Activated CD8-positive, alpha-beta T cell treated with anti-CD3 and anti-CD28 coated beads for 36 hours (primary cell): ENCODE measurements at regions not wholly inside any gene's neighbourhood (a gene's known extent, or its start where the extent isn't known, plus 50 kb on each side); places are given as distances from the start of the nearest gene placed in this dataset.

Source experiments
- ATAC-seq: fragments of 200-7000 bp; cut with Tn5 transposase; one replicate; pipeline ENCODE4 v1.10.0; 2021; ENCODE audit warnings: mild to moderate bottlenecking, moderate library complexity
- CTCF ChIA-PET: fragments of 350-600 bp; sonication (Branson Sonifier 250); formaldehyde crosslinking; loops from one replicate; lab custom pipeline; 2021; ENCODE audit warnings: antibody characterized with exemption; lab: Charles Lee
- POLR2A ChIA-PET: fragments of 350-600 bp; sonication (Branson Sonifier 250); formaldehyde crosslinking; loops from one replicate; lab custom pipeline; 2021; ENCODE audit warnings: antibody characterized with exemption; lab: Charles Lee
- DNase-seq: peaks from one replicate; pipeline ENCODE4 v3.0.0-alpha.2; 2020
- H3K27ac Mint-ChIP-seq: one replicate; pipeline ENCODE4 v1.8.0; 2021; ENCODE audit warnings: mild to moderate bottlenecking, mixed read lengths
- H3K27me3 Mint-ChIP-seq: one replicate; pipeline ENCODE4 v1.8.0; 2021; ENCODE audit warnings: mixed read lengths
- H3K36me3 Mint-ChIP-seq: one replicate; pipeline ENCODE4 v1.8.0; 2021; ENCODE audit warnings: low read depth, mixed read lengths
- H3K4me1 Mint-ChIP-seq: one replicate; pipeline ENCODE4 v1.8.0; 2021; ENCODE audit warnings: low read depth, mixed read lengths
- H3K4me3 Mint-ChIP-seq: one replicate; pipeline ENCODE4 v1.8.0; 2021; ENCODE audit warnings: mild to moderate bottlenecking, moderate library complexity, mixed read lengths
- H3K9me3 Mint-ChIP-seq: one replicate; pipeline ENCODE4 v1.8.0; 2021; ENCODE audit warnings: mixed read lengths
- CTCF ChIP-seq: fragments of 200-600 bp; IDR thresholded peaks from one replicate; pipeline ENCODE4 v1.8.0; 2022; ENCODE audit warnings: antibody characterized with exemption, mild to moderate bottlenecking
- intact Hi-C: fragments of 100-400 bp; cut with micrococcal nuclease; formaldehyde crosslinking; loops from one replicate; pipeline ENCODE4 v1.10.0; 2022

DNA sequence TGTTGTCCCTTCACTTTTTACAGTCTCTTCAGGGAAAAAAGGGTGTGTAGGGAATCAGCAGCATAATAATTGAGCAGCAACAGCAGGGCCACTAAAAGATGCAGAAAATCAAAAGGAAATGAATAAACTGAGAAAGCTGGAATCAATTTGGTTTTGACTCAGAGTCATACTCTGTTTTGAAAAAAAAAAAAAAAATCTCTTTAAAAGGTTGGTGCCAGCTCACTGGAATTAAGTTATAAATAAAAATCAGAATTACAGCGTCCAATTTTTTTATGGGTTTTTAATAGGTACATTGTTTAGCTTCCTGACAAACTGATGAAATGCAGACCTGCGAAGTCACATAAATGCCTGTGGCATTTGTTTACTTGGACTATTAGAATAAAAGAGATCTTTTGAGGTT is 231.9 kb downstream of the COG6 start:
- H3K9me3 Mint-ChIP-seq = peaks cover 17% of the 10 kb centered on the region
- peaks cover 10% of the 10 kb centered on the region for H3K36me3 Mint-ChIP-seq
- no peak for ATAC-seq
- DNase-seq = no peak
- no peaks in the 10 kb centered on the region for H3K27me3 Mint-ChIP-seq
- no peak overlapping the region for H3K27ac Mint-ChIP-seq
- TF ChIP-seq CTCF = no peak
- H3K4me3 Mint-ChIP-seq = no peak overlapping the region
- ChIA-PET CTCF (interaction anchor here (1.4 to 1.6 kb wide), 2 partner anchors 15 to 55 kb away, joined by 3 to 4 read pairs; no protein-coding TSS in a partner anchor), POLR2A (no interaction called here)
- intact Hi-C loops = no loop called here
- H3K4me1 Mint-ChIP-seq = peaks cover 8% of the 10 kb centered on the region

DNA sequence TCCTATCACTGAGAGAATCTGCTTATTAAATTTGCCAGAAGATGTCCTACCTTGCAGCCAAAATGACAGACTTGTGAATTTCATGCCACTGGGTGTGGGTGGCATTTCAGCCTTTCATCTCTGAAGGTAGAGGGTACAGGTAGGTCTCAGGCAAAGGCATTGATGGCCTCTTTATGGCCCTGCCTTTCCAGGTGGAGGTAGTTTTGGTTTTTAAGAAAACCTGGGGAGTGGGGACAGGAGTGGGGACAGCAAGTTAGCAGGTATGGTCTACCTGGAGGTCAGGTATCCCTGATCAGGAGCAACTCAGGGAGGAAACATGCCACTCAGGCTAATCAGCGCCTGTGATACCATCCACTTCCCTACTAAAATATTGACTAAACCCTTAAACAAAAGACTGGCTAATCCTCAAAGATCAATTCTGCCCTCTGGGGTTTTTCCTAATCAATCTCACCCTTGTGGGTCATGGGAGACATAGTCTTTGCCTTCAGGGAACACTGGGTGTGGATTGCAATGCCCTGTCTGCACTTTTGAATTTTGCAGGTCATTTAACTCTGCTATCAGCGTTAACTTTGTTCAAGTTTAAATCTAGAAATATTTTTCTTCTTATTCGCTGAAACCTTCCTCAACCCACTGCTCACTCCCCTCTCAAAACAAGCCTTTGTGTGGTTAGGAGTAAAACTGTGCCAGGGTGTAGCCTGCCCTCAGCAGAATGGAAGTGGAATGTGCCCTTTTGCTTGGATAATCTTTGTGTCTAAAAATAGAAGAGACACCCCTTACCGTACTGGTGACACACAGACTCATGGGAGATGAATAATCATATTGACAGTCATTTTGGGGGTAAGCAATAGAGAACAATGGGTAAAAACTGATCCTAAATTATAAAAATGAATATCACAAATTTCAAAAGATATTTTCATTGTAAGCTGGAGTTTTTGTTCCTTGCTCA is 233.7 kb downstream of the COG6 start:
- peaks cover 4% of the 10 kb centered on the region for H3K36me3 Mint-ChIP-seq
- no peak overlapping the region for H3K27ac Mint-ChIP-seq
- peaks cover 18% of the 10 kb centered on the region for H3K4me1 Mint-ChIP-seq
- no peak for DNase-seq
- ChIA-PET POLR2A (no interaction called here), CTCF (no interaction called here)
- ATAC-seq = no peak
- intact Hi-C loops = no loop called here
- no peaks in the 10 kb centered on the region for H3K27me3 Mint-ChIP-seq
- no peak for TF ChIP-seq CTCF
- H3K9me3 Mint-ChIP-seq = peaks cover 8% of the 10 kb centered on the region
- H3K4me3 Mint-ChIP-seq = no peak overlapping the region

- no peak overlapping the region for H3K27ac Mint-ChIP-seq
- ChIA-PET CTCF (no interaction called here), POLR2A (no interaction called here)
- H3K4me3 Mint-ChIP-seq = no peak overlapping the region
- peaks cover 22% of the 10 kb centered on the region for H3K4me1 Mint-ChIP-seq
- intact Hi-C loops = no loop called here
- TF ChIP-seq CTCF = no peak
- H3K36me3 Mint-ChIP-seq = no peaks in the 10 kb centered on the region
- DNase-seq (no peak), ATAC-seq (no peak)
- H3K27me3 Mint-ChIP-seq = no peaks in the 10 kb centered on the region
- no peaks in the 10 kb centered on the region for H3K9me3 Mint-ChIP-seq
These were observed 235.1 kb downstream of the COG6 start for GRCh38 chr13:39890537-39890936.

DNA sequence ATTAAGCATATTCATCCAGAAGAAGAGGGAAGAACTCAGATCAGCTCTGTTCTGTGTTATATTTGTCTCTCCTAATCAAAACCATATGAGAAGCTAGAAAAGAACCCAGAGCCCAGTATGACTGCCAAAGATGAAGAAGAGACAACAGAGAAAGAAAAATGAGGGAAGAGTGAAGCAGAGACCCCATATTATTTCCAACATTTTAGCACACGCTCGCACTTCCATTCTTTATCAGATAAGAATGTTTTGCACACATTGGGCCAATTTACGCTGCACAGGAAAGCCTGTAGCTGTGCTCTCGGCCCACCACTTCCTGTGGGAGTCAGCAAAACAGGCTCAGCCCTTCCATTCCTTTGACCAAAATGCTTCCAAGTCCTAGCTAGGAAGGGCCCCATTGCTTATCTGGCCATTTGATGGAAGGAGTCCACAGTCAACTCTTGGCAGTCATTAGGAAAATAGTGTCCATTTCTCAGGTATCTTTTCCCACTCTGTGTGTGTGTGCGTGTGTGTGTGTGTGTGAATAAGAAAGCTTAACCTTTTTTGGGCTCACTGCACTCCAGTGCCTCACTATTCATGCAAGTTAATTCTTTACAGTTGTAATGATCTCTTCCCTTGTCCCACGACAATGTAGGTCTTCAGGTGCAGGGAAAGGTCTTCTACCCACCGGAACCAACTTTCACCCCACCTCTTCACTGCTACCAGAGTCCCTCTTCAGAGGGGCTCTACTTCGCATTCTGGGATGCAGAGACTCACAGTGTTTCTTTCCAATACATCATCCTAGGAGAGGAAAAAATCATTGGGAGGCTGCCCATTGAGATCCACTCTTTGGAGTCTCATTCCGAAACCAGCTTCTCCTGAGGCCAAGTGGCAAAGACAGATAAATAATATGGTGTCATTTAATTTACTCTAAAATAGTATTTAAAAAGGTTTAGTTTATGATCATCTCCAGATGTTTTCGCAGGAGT is 237.5 kb downstream of the COG6 start:
- H3K36me3 Mint-ChIP-seq = no peaks in the 10 kb centered on the region
- no peak for TF ChIP-seq CTCF
- no peaks in the 10 kb centered on the region for H3K27me3 Mint-ChIP-seq
- H3K4me3 Mint-ChIP-seq = peak overlapping the region; percentile 14
- H3K27ac Mint-ChIP-seq = peak overlapping the region; percentile 58
- no peaks in the 10 kb centered on the region for H3K9me3 Mint-ChIP-seq
- ATAC-seq (peak; percentile 60), DNase-seq (peak; percentile 37)
- ChIA-PET CTCF (interaction anchor here (0.5 to 3.6 kb wide), 6 partner anchors 10 to 117 kb away, joined by 3 to 14 read pairs (median 3); no protein-coding TSS in a partner anchor), POLR2A (no interaction called here)
- intact Hi-C loops = no loop called here
- peaks cover 22% of the 10 kb centered on the region for H3K4me1 Mint-ChIP-seq
